H9 (cell line): ENCODE measurements at regions not wholly inside any gene's neighbourhood (a gene's known extent, or its start where the extent isn't known, plus 50 kb on each side); places are given as distances from the start of the nearest gene placed in this dataset.

ENCODE experiments used
- DNase-seq: peaks from one replicate; pipeline ENCODE4 v3.0.0-alpha.2; 2017
- H2AFZ ChIP-seq: one replicate; pipeline ENCODE4 v1.6.1; 2013; ENCODE audit warnings: mild to moderate bottlenecking, low read length, control low read depth, moderate library complexity
- H2AK5ac ChIP-seq: 2 replicates; pipeline ENCODE4 v1.6.1; 2013; ENCODE audit warnings: low read length, control low read depth, mixed read lengths; ENCODE audit not compliant: insufficient read length
- H2BK120ac ChIP-seq: one replicate; pipeline ENCODE4 v1.6.1; 2013; ENCODE audit warnings: low read depth, mild to moderate bottlenecking, low read length, control low read depth, inconsistent platforms; ENCODE audit not compliant: poor library complexity, severe bottlenecking
- H2BK12ac ChIP-seq: 2 replicates; pipeline ENCODE4 v1.6.1; 2013; ENCODE audit warnings: low read length, control low read depth, mixed read lengths, low read depth; ENCODE audit not compliant: insufficient read length
- H2BK15ac ChIP-seq: 2 replicates; pipeline ENCODE4 v1.6.1; 2013; ENCODE audit warnings: low read depth, low read length, control low read depth
- H2BK20ac ChIP-seq: one replicate; pipeline ENCODE4 v1.6.1; 2013; ENCODE audit warnings: low read depth, mild to moderate bottlenecking, low read length, control low read depth, inconsistent platforms; ENCODE audit not compliant: poor library complexity, severe bottlenecking
- H2BK5ac ChIP-seq: 2 replicates; pipeline ENCODE4 v1.6.1; 2013; ENCODE audit warnings: low read length, control low read depth, mixed read lengths; ENCODE audit not compliant: insufficient read length
- H3K14ac ChIP-seq: 2 replicates; pipeline ENCODE4 v1.6.1; 2013; ENCODE audit warnings: low read length, control low read depth; ENCODE audit not compliant: insufficient read depth
- H3K18ac ChIP-seq: 2 replicates; pipeline ENCODE4 v1.6.1; 2013; ENCODE audit warnings: low read depth, mild to moderate bottlenecking, mixed read lengths, low read length, control low read depth; ENCODE audit not compliant: insufficient read length
- H3K23ac ChIP-seq: 2 replicates; pipeline ENCODE4 v1.6.1; 2013; ENCODE audit warnings: low read length, control low read depth, mixed read lengths, low read depth; ENCODE audit not compliant: insufficient read length
- H3K23me2 ChIP-seq: 2 replicates; pipeline ENCODE4 v1.6.1; 2013; ENCODE audit warnings: low read depth, mild to moderate bottlenecking, mixed read lengths, low read length, control low read depth; ENCODE audit not compliant: insufficient read length, poor library complexity, severe bottlenecking
- H3K27ac ChIP-seq: 2 replicates; pipeline ENCODE4 v1.5.1; 2013; ENCODE audit warnings: low read length, control low read depth, mixed read lengths, low read depth; ENCODE audit not compliant: insufficient read length
- H3K27me3 ChIP-seq: 2 replicates; pipeline ENCODE4 v1.6.1; 2013; ENCODE audit warnings: low read length, control low read depth, inconsistent platforms; ENCODE audit not compliant: insufficient read depth
- H3K4ac ChIP-seq: 2 replicates; pipeline ENCODE4 v1.6.1; 2013; ENCODE audit warnings: low read depth, mild to moderate bottlenecking, control low read depth, inconsistent platforms, low read length, moderate library complexity
- H3K4me1 ChIP-seq: 2 replicates; pipeline ENCODE4 v1.6.1; 2013; ENCODE audit warnings: low read length, control low read depth, inconsistent platforms; ENCODE audit not compliant: insufficient read depth
- H3K4me2 ChIP-seq: 2 replicates; pipeline ENCODE4 v1.6.1; 2013; ENCODE audit warnings: low read length, control low read depth, mixed read lengths; ENCODE audit not compliant: insufficient read length, insufficient read depth
- H3K56ac ChIP-seq: 2 replicates; pipeline ENCODE4 v1.6.1; 2013; ENCODE audit warnings: low read depth, mild to moderate bottlenecking, mixed read lengths, low read length, control low read depth; ENCODE audit not compliant: insufficient read length
- H3K79me1 ChIP-seq: 2 replicates; pipeline ENCODE4 v1.6.1; 2013; ENCODE audit warnings: low read depth, mild to moderate bottlenecking, moderate library complexity, low read length, control low read depth, inconsistent platforms; ENCODE audit not compliant: insufficient read depth, poor library complexity, severe bottlenecking
- H3K79me2 ChIP-seq: 2 replicates; pipeline ENCODE4 v1.6.1; 2013; ENCODE audit warnings: low read length, control low read depth, inconsistent platforms; ENCODE audit not compliant: insufficient read depth
- H3K9ac ChIP-seq: 2 replicates; pipeline ENCODE4 v1.6.1; 2013; ENCODE audit warnings: low read length, control low read depth, mixed read lengths; ENCODE audit not compliant: insufficient read length; ENCODE audit errors: extremely low read depth
- H3K9me3 ChIP-seq: one replicate; pipeline ENCODE4 v1.6.1; 2013; ENCODE audit warnings: low read depth, low read length, inconsistent platforms; ENCODE audit not compliant: control insufficient read depth
- H3T11ph ChIP-seq: one replicate; pipeline ENCODE4 v1.6.1; 2013; ENCODE audit warnings: mild to moderate bottlenecking, low read length, control low read depth, inconsistent platforms
- H4K20me1 ChIP-seq: one replicate; pipeline ENCODE4 v1.6.1; 2013; ENCODE audit not compliant: control insufficient read depth, insufficient read length, insufficient read depth
- H4K5ac ChIP-seq: 2 replicates; pipeline ENCODE4 v1.6.1; 2013; ENCODE audit warnings: low read depth, mild to moderate bottlenecking, mixed read lengths, low read length, control low read depth; ENCODE audit not compliant: insufficient read length
- H4K8ac ChIP-seq: replicated peaks from 2 replicates; pipeline ENCODE4 v1.6.1; 2013; ENCODE audit warnings: low read length, control low read depth, mixed read lengths, low read depth; ENCODE audit not compliant: insufficient read length
- H4K91ac ChIP-seq: 2 replicates; pipeline ENCODE4 v1.6.1; 2013; ENCODE audit warnings: low read depth, mild to moderate bottlenecking, moderate library complexity, mixed read lengths, low read length, control low read depth; ENCODE audit not compliant: insufficient read length
- H3K27ac Mint-ChIP-seq, 3 experiments: 2 replicates in 2 of 3; 3 replicates in 1 of 3; pipeline ENCODE4 v1.8.0; 2020 to 2021; ENCODE audit warnings: mixed read lengths in 3 of 3, mild to moderate bottlenecking in 1 of 3, moderate library complexity in 1 of 3
- H3K27me3 Mint-ChIP-seq: 2 replicates; pipeline ENCODE4 v1.8.0; 2021; ENCODE audit warnings: low read depth, mild to moderate bottlenecking, moderate library complexity, mixed read lengths
- H3K36me3 Mint-ChIP-seq, 3 experiments: 2 replicates in 2 of 3; 3 replicates in 1 of 3; pipeline ENCODE4 v1.8.0; 2020 to 2021; ENCODE audit warnings: low read depth in 3 of 3, mixed read lengths in 3 of 3; ENCODE audit not compliant: insufficient read depth in 1 of 3
- H3K4me1 Mint-ChIP-seq, 2 experiments: 2 replicates each; pipeline ENCODE4 v1.8.0; 2020; ENCODE audit warnings: mixed read lengths in 2 of 2
- H3K4me3 Mint-ChIP-seq, 2 experiments: 2 replicates in 1 of 2; 3 replicates in 1 of 2; pipeline ENCODE4 v1.8.0; 2020 to 2021; ENCODE audit warnings: mild to moderate bottlenecking in 2 of 2, mixed read lengths in 2 of 2, moderate library complexity in 1 of 2
- H3K9me3 Mint-ChIP-seq, 2 experiments: 2 replicates in 1 of 2; 3 replicates in 1 of 2; pipeline ENCODE4 v1.8.0; 2020; ENCODE audit warnings: mild to moderate bottlenecking in 2 of 2, mixed read lengths in 2 of 2, moderate library complexity in 1 of 2
- WGBS: extraction: QIAGEN DNeasy Blood & Tissue Kit; methylation state at CpG from one replicate; pipeline ENCODE4 v1.1.7; 2013; ENCODE audit warnings: missing lambda C conversion rate, low lambda C conversion rate, mixed read lengths; ENCODE audit not compliant: insufficient read length; ENCODE audit errors: extremely low coverage; 5-methylcytosine and 5-hydroxymethylcytosine counted together
- TF ChIP-seq, protein P1 (sequence below): fragments of 200-600 bp; sonication (generic); conservative IDR thresholded peaks from 3 replicates; pipeline ENCODE4 v1.8.0; 2021; ENCODE audit warnings: antibody characterized with exemption, mild to moderate bottlenecking

DNA sequence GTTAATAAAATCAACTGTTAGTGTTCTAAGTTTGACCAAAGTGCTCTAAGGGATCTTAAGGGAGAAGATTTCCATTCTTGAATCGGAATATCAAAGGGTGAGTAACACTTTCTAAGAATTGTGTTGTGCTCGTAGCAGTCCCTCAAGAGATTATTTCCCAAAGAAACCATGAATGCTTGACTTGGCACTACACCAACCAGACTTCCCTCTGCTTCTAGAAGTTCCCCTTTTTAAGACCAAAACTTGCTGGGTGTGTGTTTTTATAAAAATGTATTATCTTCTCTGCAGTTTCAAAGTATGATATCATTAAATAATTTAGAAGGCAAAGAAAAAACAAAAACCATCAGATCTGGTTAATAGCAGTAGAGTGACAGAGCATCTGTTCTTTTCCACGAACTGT lies 522.0 kb upstream of the FAM98A start:
- Histone ChIP-seq H3K27me3 (no peaks in the 10 kb centered on the region), H3K23ac (no peak overlapping the region), H3K4me1 (no peaks in the 10 kb centered on the region), H2BK15ac (no peak overlapping the region), H2BK12ac (no peak overlapping the region), H3K4me2 (no peak overlapping the region), H2BK20ac (no peak overlapping the region), H3K56ac (no peak overlapping the region), H2BK120ac (no peak overlapping the region), H3K18ac (no peak overlapping the region), H2AFZ (no peak overlapping the region), H2AK5ac (no peak overlapping the region), H2BK5ac (no peak overlapping the region), H4K20me1 (no peaks in the 10 kb centered on the region), H4K91ac (no peak overlapping the region), H3K14ac (no peak overlapping the region), H4K5ac (no peak overlapping the region), H4K8ac (no peak overlapping the region), H3K79me2 (no peaks in the 10 kb centered on the region), H3K9ac (no peak overlapping the region), H3K79me1 (no peaks in the 10 kb centered on the region), H3K23me2 (no peaks in the 10 kb centered on the region), H3T11ph (no peak overlapping the region), H3K4ac (no peak overlapping the region), H3K9me3 (no peaks in the 10 kb centered on the region), H3K27ac (no peak overlapping the region)
- Mint-ChIP-seq H3K27me3 (no peaks in the 10 kb centered on the region), H3K4me3 (no peak overlapping the region), H3K9me3 (peaks cover 3 to 6% of the 10 kb centered on the region in 2 experiments; a peak in 2 of 5 replicates), H3K27ac (no peak overlapping the region), H3K36me3 (peaks cover 0 to 10% (median 2%) of the 10 kb centered on the region in 3 experiments; a peak in 2 of 7 replicates), H3K4me1 (peaks cover 0 to 3% of the 10 kb centered on the region in 2 experiments; a peak in 1 of 4 replicates)
- DNase-seq, result no peak
- WGBS, result no CpG with 5 or more reads among the region's 3 CpGs
- TF ChIP-seq, protein P1, sequence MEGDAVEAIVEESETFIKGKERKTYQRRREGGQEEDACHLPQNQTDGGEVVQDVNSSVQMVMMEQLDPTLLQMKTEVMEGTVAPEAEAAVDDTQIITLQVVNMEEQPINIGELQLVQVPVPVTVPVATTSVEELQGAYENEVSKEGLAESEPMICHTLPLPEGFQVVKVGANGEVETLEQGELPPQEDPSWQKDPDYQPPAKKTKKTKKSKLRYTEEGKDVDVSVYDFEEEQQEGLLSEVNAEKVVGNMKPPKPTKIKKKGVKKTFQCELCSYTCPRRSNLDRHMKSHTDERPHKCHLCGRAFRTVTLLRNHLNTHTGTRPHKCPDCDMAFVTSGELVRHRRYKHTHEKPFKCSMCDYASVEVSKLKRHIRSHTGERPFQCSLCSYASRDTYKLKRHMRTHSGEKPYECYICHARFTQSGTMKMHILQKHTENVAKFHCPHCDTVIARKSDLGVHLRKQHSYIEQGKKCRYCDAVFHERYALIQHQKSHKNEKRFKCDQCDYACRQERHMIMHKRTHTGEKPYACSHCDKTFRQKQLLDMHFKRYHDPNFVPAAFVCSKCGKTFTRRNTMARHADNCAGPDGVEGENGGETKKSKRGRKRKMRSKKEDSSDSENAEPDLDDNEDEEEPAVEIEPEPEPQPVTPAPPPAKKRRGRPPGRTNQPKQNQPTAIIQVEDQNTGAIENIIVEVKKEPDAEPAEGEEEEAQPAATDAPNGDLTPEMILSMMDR, result no peak
